ENCODE measurements at regions not wholly inside any gene's neighbourhood (a gene's known extent, or its start where the extent isn't known, plus 50 kb on each side); places are given as distances from the start of the nearest gene placed in this dataset.

DNA sequence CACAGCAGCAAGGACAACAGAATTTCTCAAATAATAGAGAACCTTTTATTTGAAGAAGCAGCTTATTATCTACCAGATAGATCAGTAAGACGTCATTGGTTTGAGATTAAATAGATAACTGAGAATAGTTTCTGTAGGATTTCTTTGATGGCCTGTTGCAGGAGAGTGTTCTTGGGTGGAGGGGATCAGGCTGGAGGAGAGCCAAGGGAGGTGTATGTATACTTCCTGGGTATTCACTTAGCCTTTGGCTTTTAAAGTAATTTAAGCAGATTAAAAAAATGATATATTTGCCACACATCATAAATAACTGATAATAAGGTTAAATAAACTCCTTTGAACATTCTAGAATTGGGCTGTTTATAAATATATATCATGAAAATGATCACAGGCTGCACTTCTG is 486.1 kb upstream of the IGFBP3 start:
- Histone ChIP-seq H3K9ac (replicated peaks in 1 of 4; ENCODE audit: extremely low read depth in 1 of 4, low read depth in 3 of 4, low read length in 3 of 4) (no peak overlapping the region), H3K4me2 (ENCODE audit: insufficient read depth in 1 of 2, low read depth in 2 of 2, low read length in 2 of 2) (no peak overlapping the region), H2BK20ac (ENCODE audit: low read length) (no peak overlapping the region), H3K56ac (replicated peaks; ENCODE audit: insufficient read length, low read depth, low read length) (no peak overlapping the region), H3K18ac (ENCODE audit: extremely low read depth, low read length) (no peak overlapping the region), H2BK120ac (replicated peaks; ENCODE audit: low read depth, low read length) (no peak overlapping the region), H2BK15ac (ENCODE audit: low read length) (no peak overlapping the region), H3K27me3 (replicated peaks in 1 of 4; ENCODE audit: control insufficient read depth in 3 of 4, extremely low read depth in 1 of 4, insufficient read depth in 3 of 4, low read length in 3 of 4) (no peaks in the 10 kb centered on the region), H3K4ac (replicated peaks; ENCODE audit: insufficient read length, low read depth, low read length) (no peak overlapping the region), H3K27ac (ENCODE audit: low read depth, low read length) (no peak overlapping the region), H3K4me1 (replicated peaks in 1 of 4; ENCODE audit: control insufficient read depth in 3 of 4, insufficient read depth in 4 of 4, low read length in 3 of 4) (no peaks in the 10 kb centered on the region), H4K20me1 (replicated peaks in 1 of 2; ENCODE audit: control insufficient read depth in 1 of 2, insufficient read depth in 2 of 2, low read length in 2 of 2) (no peaks in the 10 kb centered on the region), H3K79me2 (ENCODE audit: control insufficient read depth in 1 of 2, insufficient read depth in 2 of 2, low read length in 2 of 2) (no peaks in the 10 kb centered on the region), H3K79me1 (ENCODE audit: low read depth, low read length) (no peaks in the 10 kb centered on the region), H3K14ac (ENCODE audit: insufficient read length) (no peak overlapping the region), H3K9me3 (ENCODE audit: insufficient read depth in 2 of 2, low read depth in 1 of 2, low read length in 1 of 2) (no peaks in the 10 kb centered on the region), H3K4me3 (ENCODE audit: extremely low read depth in 1 of 4, insufficient read depth in 2 of 4, low read depth in 3 of 4, low read length in 4 of 4) (no peak overlapping the region), H4K8ac (ENCODE audit: extremely low read depth, insufficient read depth, low read length) (no peak overlapping the region), H2AFZ (ENCODE audit: low read length) (no peak overlapping the region), H3K23me2 (ENCODE audit: low read depth, low read length) (no peaks in the 10 kb centered on the region), H2BK12ac (ENCODE audit: low read depth, low read length) (no peak overlapping the region), H2BK5ac (ENCODE audit: low read depth, low read length) (no peak overlapping the region), H4K5ac (ENCODE audit: insufficient read length, low read depth, low read length) (no peak overlapping the region), H4K91ac (replicated peaks; ENCODE audit: insufficient read length, low read length) (no peak overlapping the region), H3K36me3 (ENCODE audit: control insufficient read depth in 2 of 4, insufficient read depth in 4 of 4, low read length in 3 of 4) (no peaks in the 10 kb centered on the region), H3K23ac (ENCODE audit: insufficient read length) (no peak overlapping the region), H2AK5ac (ENCODE audit: low read depth, low read length) (no peak overlapping the region)
- FAIRE-seq (no peak), DNase-seq (ENCODE audit: low read depth in 1 of 2, low spot score in 2 of 2) (no peak)
- TF ChIP-seq NRF1 (IDR thresholded peaks at IDR 0.05; ENCODE audit: low read depth, low read length): no peak
- no peak for TF ChIP-seq EZH2 (IDR thresholded peaks at IDR 0.05; ENCODE audit: low read depth, low read length, severe bottlenecking)
- no peak for TF ChIP-seq TEAD4 (IDR thresholded peaks at IDR 0.05; ENCODE audit: low read depth, low read length)
- TF ChIP-seq, protein P1, sequence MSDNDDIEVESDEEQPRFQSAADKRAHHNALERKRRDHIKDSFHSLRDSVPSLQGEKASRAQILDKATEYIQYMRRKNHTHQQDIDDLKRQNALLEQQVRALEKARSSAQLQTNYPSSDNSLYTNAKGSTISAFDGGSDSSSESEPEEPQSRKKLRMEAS (IDR thresholded peaks at IDR 0.05): no peak
- no peak for TF ChIP-seq HDAC6 (IDR thresholded peaks at IDR 0.05; ENCODE audit: low read depth, low read length)
- no peak for TF ChIP-seq EGR1 (IDR thresholded peaks at IDR 0.05; ENCODE audit: borderline replicate concordance, low read depth, low read length)
- no peak for TF ChIP-seq BRCA1 (IDR thresholded peaks at IDR 0.05; ENCODE audit: low read depth, low read length)
- TF ChIP-seq SP4 (IDR thresholded peaks at IDR 0.05; ENCODE audit: low read length): no peak
- no peak for TF ChIP-seq EP300 (IDR thresholded peaks at IDR 0.05; ENCODE audit: borderline replicate concordance in 1 of 2, low read depth in 2 of 2, low read length in 2 of 2)
- no peak for TF ChIP-seq CREB1 (IDR thresholded peaks at IDR 0.05)
- TF ChIP-seq CBX8 (IDR thresholded peaks at IDR 0.05; ENCODE audit: borderline replicate concordance, low read depth, low read length): no peak
- no peak for TF ChIP-seq SRF (IDR thresholded peaks at IDR 0.05; ENCODE audit: low read depth, low read length)
- no peak for TF ChIP-seq SP2 (IDR thresholded peaks at IDR 0.05; ENCODE audit: low read length)
- TF ChIP-seq BACH1 (IDR thresholded peaks at IDR 0.05; ENCODE audit: low read length): no peak
- TF ChIP-seq BCL11A (IDR thresholded peaks at IDR 0.05; ENCODE audit: low read depth in 2 of 2, low read length in 2 of 2): no peak
- TF ChIP-seq TAF7 (optimal IDR thresholded peaks at IDR 0.05; ENCODE audit: borderline replicate concordance, low read depth, low read length): no peak
- no peak for TF ChIP-seq TAF1 (IDR thresholded peaks at IDR 0.05; ENCODE audit: low read depth, low read length)
- ChIA-PET POLR2A (ENCODE audit: partially characterized antibody) (no interaction called here), CTCF (ENCODE audit: partially characterized antibody) (no interaction called here)
- WGBS, 2 experiments (ENCODE audit: extremely low coverage in 1 of 2, insufficient coverage in 1 of 2, insufficient read length in 1 of 2, insufficient replicate concordance in 2 of 2, low coverage in 1 of 2, low lambda C conversion rate in 2 of 2, missing lambda C conversion rate in 1 of 2): 95% methylated on average over 1 of the region's 1 CpG; no CpG with 5 or more reads in 1 of the 2 experiments

Measured in H1 (cell line).